ENCODE measurements at regions not wholly inside any gene's neighbourhood (a gene's known extent, or its start where the extent isn't known, plus 50 kb on each side); places are given as distances from the start of the nearest gene placed in this dataset.
"Not testable (repeated sequence)": the region's sequence is repeated elsewhere in the genome, so short reads cannot be mapped to it uniquely, and the experiment has no call there.

GRCh38 chr18:22705328-22705727 lies 227.8 kb upstream of the RBBP8 start:
- DNase-seq: no peak

DNA sequence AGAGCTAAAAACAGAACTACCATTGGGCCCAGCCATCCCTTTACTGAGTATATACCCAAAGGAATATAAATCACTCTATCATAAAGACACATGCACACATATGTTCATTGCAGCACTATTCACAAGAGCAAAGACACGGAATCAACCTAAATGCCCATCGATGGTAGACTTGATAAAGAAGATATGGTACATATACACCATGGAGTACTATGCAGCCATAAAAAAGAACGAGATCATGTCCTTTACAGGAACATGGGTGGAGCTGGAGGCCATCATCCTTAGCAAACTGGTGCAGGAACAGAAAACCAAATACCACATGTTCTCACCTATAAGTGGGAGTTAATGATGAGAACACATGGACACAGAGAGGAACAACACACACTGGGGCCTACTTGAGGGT lies 227.1 kb upstream of the RBBP8 start:
- not testable (repeated sequence) for DNase-seq

- no peak for DNase-seq
These were observed 223.7 kb upstream of the RBBP8 start for GRCh38 chr18:22709288-22710060.

DNA sequence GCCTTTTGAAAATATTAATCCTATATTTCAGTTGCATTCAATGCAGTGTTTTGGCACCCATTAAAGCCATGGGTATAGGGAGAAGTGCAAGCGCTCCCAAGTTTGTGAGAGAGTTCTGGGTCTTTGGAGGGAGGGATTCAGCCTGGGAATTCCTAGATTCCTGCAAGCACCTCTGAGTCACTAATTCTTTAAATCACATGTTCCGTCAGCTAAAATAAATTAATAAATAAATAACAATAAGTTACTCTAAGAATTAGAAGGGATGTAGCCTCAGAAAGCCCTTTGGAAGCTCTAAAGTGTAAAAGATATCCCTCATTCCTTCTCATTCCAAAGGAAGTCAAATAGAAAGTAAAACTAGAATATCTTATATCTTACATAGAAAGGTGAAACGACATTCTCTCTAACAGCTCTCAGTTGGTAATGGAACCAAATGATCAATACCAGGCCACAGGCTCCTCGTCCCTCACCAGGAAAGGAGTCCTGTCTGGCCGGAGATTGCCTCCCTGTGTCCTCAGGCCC lies 222.4 kb upstream of the RBBP8 start:
- no peak for DNase-seq

- DNase-seq: no peak
These were observed 221.9 kb upstream of the RBBP8 start for GRCh38 chr18:22711192-22711685.

GRCh38 chr18:22713511-22713910 lies 219.6 kb upstream of the RBBP8 start:
- DNase-seq: no peak

GRCh38 chr18:22717536-22717935 lies 215.6 kb upstream of the RBBP8 start:
- DNase-seq: not testable (repeated sequence)

GRCh38 chr18:22723221-22723620 lies 209.9 kb upstream of the RBBP8 start:
- DNase-seq: no peak

DNA sequence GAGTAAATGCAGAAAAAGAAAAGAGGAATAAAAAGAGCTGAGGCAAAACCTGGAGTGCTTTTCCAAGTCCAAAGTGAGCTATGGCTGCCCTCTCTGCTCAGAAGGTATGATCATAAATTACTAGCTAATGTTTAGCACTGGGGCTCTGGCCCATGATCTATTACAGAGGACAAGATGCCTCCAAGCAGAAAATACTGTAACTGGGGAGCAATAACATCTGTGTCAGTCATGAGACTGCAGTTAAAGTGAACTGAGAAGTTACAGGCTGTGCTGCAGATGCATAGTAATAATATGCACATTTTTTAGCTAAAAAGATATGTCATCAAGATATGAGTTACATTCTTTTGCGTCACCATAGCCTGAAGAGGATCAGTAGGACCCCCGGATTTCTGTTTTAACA lies 209.4 kb upstream of the RBBP8 start:
- no peak for DNase-seq

GRCh38 chr18:22726469-22726868 lies 206.7 kb upstream of the RBBP8 start:
- no peak for DNase-seq

DNA sequence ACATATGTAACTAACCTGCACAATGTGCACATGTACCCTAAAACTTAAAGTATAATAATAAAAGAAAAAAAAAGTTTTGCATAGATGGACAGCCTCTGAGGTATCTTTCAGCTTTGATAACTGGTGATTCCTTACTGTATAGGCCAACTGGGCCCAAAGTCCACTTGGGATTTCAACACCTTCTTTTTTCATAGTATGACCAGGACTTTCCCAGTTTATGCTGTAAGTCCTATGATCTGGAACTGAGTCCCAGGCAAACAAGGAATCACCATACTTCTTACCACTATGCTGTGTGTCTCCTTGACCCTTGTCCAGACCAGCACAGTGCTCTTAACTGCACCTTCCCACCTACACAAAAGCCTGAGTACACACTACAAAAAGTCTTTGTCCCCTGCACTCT lies 205.1 kb upstream of the RBBP8 start:
- no peak for DNase-seq

DNA sequence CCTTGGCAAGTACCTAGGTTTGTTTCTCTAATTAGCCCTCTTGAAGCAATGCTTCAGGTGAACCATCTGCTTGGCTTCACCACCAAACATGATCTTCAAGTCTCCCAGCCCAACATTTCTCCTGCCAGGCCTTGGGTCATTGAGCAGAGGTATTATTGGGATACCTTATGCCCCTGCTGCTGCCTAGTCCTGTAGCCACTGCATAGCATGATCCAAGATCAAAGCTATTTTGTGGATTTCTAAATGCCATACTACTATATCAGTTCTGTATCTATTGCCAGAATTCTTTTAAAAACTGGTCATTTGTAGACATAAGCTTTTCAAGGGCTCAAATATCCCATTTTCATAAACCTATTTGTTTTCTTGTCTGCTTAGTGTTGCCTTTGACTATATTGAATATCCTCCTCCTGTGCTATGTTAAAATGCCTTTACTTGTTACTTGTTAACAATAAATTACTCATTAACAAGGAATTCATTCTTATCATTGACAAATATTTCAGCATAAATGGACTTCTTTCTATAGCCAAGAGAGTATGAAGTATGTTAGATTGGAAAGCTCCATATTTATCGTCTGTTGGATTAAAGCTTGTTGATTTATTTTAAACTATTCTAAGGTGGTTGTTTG lies 204.5 kb upstream of the RBBP8 start:
- DNase-seq: no peak

GRCh38 chr18:22731398-22731797 lies 201.7 kb upstream of the RBBP8 start:
- DNase-seq: no peak

DNA sequence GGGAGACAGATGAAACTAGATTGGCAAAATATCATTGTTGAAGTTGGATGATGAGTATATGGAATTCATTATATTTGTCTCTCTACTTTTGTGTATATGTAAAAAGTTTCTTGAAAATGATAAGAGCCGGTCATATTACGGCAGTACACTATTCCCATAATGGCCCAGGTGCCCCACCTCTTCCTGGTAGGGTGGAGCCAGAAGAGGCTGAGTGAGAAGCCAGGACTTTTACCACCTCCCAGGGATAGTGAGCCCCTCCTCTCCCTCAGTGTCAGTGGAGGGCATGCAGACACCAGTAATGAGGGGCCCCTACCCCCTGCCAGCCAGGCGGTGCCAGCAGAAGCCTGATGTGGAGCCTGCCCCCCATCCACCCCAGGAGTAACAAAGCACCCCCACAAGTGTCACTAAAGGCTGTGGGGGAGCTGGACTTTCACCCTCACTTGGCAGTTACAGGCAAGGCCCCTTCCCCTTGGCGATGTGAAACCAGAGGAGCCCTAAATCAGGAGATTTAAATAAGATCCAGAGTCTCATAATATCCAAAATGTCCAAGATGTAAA lies 198.9 kb upstream of the RBBP8 start:
- DNase-seq: no peak

DNA sequence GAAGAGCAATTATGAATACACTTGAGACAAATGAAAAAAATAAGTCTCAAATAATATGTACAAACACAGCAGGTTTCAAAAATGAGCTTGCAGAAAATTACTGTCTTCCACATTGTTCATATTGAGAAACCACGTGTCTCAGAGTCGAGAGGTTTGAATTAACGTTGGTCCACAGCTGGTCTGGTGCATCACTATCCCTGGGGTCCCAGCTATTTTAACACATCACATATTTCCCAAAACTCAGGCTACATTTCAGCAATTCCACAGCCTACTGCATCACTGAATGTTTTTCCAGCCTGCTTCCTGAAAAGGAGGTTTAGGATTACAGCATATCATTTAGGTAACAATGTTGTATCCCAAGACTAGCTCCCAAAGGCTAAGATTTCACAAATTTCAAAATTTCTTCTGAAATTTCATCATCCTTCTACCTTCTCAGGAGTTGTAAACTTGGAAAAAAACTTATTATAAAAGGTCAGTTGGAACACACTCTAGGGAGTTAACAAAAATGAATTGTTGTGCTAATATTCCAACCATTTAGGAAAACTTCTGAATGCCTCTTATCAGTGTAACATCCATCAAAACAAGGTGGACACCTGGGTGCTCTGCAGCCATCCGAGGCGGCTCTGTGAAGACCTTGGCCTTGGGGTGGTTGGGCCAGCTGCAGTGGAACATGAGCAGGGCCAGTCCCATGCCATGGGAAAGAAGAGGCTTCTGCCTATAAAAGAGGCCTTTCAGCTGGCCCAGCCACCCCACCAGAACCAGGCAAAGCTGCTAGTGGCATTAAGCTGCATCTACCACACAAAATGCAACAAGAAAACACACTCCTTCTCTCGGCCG lies 198.1 kb upstream of the RBBP8 start:
- DNase-seq: no peak

DNA sequence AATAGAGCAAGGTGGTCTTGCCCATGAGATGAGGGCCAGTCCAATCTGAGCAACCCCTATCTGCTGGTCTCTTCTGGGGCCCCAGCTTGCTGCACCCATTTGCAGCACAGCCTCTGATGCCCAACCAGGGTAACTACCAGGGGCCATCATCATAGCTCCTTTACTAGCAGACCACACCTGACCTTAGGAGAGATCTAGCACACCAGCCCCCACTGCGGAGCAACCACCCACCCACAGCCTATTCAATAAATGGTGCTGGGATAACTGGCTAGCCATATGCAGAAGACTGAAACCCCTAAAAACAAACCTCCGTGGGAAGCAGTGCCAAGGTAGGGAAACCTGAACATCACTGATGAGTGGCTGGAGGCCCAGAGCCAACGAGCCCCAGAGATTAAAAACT lies 196.1 kb upstream of the RBBP8 start:
- no peak for DNase-seq

GRCh38 chr18:22739061-22739642 lies 194.0 kb upstream of the RBBP8 start:
- no peak for DNase-seq

DNA sequence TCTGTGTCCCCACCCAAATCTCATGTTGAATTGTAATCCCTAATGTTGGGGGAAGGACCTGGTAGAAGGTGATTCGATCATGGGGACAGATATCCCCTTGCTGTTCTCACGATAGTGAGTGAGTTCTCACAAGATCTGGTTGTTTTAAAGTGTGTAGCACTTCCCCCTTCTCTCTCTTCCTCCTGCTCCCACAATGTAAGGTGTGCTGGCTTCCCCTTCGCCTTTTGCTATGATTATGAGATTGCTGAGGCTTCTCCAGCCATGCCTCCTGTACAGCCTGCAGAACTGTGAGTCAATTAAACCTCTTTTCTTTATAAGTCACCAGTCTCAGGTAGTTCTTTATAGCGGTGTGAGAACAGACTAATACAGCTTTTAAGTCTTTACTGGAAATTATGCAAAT lies 193.3 kb upstream of the RBBP8 start:
- DNase-seq: no peak

DNA sequence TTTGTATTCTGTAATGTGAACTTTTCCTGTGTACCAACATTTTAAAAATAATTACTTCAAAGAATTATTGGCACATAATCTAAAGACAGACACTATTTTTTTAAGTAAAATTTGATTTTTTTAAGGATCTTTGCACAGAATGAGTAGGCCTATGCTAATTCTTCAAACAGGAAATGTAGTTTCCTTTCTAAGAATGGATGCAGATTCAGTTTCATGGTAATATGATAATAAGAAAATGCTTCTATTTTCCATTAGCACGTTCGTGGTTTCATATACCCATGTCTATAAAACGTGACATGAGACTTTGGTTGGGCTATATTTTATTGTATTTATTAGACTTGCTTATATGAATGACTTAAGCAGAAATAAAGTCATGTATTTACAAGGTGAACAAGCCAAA lies 191.8 kb upstream of the RBBP8 start:
- DNase-seq: no peak

GRCh38 chr18:22742409-22742808 lies 190.7 kb upstream of the RBBP8 start:
- no peak for DNase-seq

- DNase-seq: no peak
These were observed 187.2 kb upstream of the RBBP8 start for GRCh38 chr18:22745966-22746365.

GRCh38 chr18:22752014-22752413 lies 181.1 kb upstream of the RBBP8 start:
- no peak for DNase-seq
